Natural killer cell (primary cell): ENCODE measurements at regions not wholly inside any gene's neighbourhood (a gene's known extent, or its start where the extent isn't known, plus 50 kb on each side); places are given as distances from the start of the nearest gene placed in this dataset.

Experiments used
- ATAC-seq, 3 donors: fragments of 150-1000 bp in 2 of 3; fragments of 200-7000 bp in 1 of 3; cut with Tn5 transposase; 1 replicate in 1 of 3; 2 replicates in 2 of 3; pipeline ENCODE4 v1.10.0; 2021; ENCODE audit warnings: mild to moderate bottlenecking in 2 of 3, moderate library complexity in 2 of 3
- DNase-seq, 2 donors: peaks; one replicate each; pipeline versions ENCODE4 v3.0.0 to v3.0.0-alpha.2; 2013 to 2021; ENCODE audit warnings: mixed read lengths in 1 of 2
- H3K27ac ChIP-seq: one replicate; pipeline ENCODE4 v1.5.1; 2013; ENCODE audit warnings: mild to moderate bottlenecking, low read length
- H3K27me3 ChIP-seq: one replicate; pipeline ENCODE4 v1.6.1; 2013; ENCODE audit warnings: low read length; ENCODE audit not compliant: control insufficient read depth, insufficient read depth
- H3K36me3 ChIP-seq: one replicate; pipeline ENCODE4 v1.6.1; 2013; ENCODE audit warnings: low read length; ENCODE audit not compliant: control insufficient read depth, insufficient read depth
- H3K4me1 ChIP-seq: one replicate; pipeline ENCODE4 v1.6.1; 2013; ENCODE audit warnings: low read length; ENCODE audit not compliant: control insufficient read depth, insufficient read depth
- H3K4me3 ChIP-seq: one replicate; pipeline ENCODE4 v1.5.1; 2013; ENCODE audit warnings: low read length
- H3K9me3 ChIP-seq: one replicate; pipeline ENCODE4 v1.6.1; 2013; ENCODE audit warnings: low read length; ENCODE audit not compliant: control insufficient read depth, insufficient read depth
- H3K27ac Mint-ChIP-seq, 2 donors: one replicate each; pipeline ENCODE4 v1.8.0; 2022; ENCODE audit warnings: mild to moderate bottlenecking in 2 of 2, mixed read lengths in 2 of 2, moderate library complexity in 1 of 2
- H3K27me3 Mint-ChIP-seq, 2 donors: one replicate each; pipeline ENCODE4 v1.8.0; 2022; ENCODE audit warnings: low read depth in 2 of 2, mixed read lengths in 2 of 2
- H3K36me3 Mint-ChIP-seq: one replicate; pipeline ENCODE4 v1.8.0; 2022; ENCODE audit warnings: mixed read lengths
- H3K4me1 Mint-ChIP-seq, 2 donors: one replicate each; pipeline ENCODE4 v1.8.0; 2022; ENCODE audit warnings: mixed read lengths in 2 of 2
- H3K4me3 Mint-ChIP-seq: one replicate; pipeline ENCODE4 v1.8.0; 2022; ENCODE audit warnings: mild to moderate bottlenecking, moderate library complexity, mixed read lengths
- H3K9me3 Mint-ChIP-seq, 2 donors: one replicate each; pipeline ENCODE4 v1.8.0; 2022; ENCODE audit warnings: mixed read lengths in 2 of 2
- WGBS: methylation state at CpG from one replicate; pipeline ENCODE4 v1.1.7; 2013; ENCODE audit warnings: missing lambda C conversion rate; ENCODE audit not compliant: insufficient coverage; 5-methylcytosine and 5-hydroxymethylcytosine counted together
- intact Hi-C: fragments of 100-400 bp; cut with micrococcal nuclease; formaldehyde crosslinking; loops from one replicate; pipeline ENCODE4 v1.14.2; 2022
- TF ChIP-seq, protein P1 (sequence below): fragments of 200-600 bp; IDR thresholded peaks from one replicate; pipeline ENCODE4 v1.8.0; 2022; ENCODE audit warnings: antibody characterized with exemption

DNA sequence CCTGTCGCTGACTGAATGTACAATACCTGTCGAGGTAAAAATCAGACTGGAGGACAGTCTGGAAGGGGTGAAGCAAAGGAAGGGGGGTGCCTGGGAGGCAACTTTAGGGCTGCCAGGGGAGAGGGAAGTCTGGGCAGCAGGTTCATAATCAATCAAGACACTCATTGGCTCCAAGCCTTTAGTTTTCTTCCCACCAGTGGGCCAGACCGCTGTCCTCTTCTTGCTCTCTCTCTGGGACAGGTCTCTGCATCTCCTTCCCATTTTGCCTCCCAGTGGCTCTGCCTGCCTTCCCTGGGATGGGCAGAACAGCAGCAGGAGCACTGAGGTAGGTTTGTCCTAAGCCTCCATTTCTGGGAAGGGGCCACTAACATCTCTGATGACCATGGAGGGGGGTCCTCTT lies 206.5 kb downstream of the TTC8 start:
- no peak overlapping the region for H3K27ac Mint-ChIP-seq
- Histone ChIP-seq H3K27me3 (peaks cover 23% of the 10 kb centered on the region), H3K9me3 (no peaks in the 10 kb centered on the region), H3K4me3 (no peak overlapping the region), H3K4me1 (peaks cover 14% of the 10 kb centered on the region), H3K27ac (no peak overlapping the region), H3K36me3 (no peaks in the 10 kb centered on the region)
- no peak for ATAC-seq
- TF ChIP-seq, protein P1, sequence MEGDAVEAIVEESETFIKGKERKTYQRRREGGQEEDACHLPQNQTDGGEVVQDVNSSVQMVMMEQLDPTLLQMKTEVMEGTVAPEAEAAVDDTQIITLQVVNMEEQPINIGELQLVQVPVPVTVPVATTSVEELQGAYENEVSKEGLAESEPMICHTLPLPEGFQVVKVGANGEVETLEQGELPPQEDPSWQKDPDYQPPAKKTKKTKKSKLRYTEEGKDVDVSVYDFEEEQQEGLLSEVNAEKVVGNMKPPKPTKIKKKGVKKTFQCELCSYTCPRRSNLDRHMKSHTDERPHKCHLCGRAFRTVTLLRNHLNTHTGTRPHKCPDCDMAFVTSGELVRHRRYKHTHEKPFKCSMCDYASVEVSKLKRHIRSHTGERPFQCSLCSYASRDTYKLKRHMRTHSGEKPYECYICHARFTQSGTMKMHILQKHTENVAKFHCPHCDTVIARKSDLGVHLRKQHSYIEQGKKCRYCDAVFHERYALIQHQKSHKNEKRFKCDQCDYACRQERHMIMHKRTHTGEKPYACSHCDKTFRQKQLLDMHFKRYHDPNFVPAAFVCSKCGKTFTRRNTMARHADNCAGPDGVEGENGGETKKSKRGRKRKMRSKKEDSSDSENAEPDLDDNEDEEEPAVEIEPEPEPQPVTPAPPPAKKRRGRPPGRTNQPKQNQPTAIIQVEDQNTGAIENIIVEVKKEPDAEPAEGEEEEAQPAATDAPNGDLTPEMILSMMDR, result no peak
- H3K4me1 Mint-ChIP-seq, result no peaks in the 10 kb centered on the region
- DNase-seq, result no peak
- 90% methylated on average over 3 of the region's 3 CpGs for WGBS
- intact Hi-C loops, result no loop called here
- H3K4me3 Mint-ChIP-seq, result no peak overlapping the region
- no peaks in the 10 kb centered on the region for H3K9me3 Mint-ChIP-seq
- H3K27me3 Mint-ChIP-seq, result peaks cover 41 to 52% of the 10 kb centered on the region in 2 donors
- no peaks in the 10 kb centered on the region for H3K36me3 Mint-ChIP-seq

DNA sequence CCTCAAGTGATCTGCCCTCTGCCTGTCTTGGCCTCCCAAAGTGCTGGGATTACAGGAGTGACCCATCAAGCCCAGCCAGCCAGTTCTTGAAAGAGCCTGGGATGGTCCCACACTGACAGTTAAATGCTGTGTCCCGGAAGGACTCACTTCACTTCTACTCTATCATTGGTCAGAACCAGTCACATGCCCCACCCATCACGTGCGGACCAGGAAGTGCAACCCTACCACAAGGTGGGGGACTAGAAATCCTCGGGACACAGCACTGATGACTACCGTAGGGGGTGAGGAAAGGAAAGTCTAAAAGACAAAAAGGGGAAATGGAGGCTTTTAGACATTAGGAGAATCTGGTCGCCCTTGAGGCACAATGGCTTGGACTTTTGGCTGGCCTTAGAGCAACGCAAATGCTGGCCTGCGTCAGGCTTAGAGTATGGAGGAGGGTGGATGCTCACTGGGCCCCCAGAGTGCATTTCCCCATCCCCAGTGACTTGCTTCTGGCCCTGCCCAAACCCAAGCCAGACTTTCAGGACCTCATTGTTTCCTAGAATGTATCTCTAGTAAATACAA lies 207.7 kb downstream of the TTC8 start:
- no peaks in the 10 kb centered on the region for H3K36me3 ChIP-seq
- no peak overlapping the region for H3K27ac Mint-ChIP-seq
- intact Hi-C loops, result no loop called here
- H3K4me1 Mint-ChIP-seq, result no peaks in the 10 kb centered on the region
- H3K9me3 ChIP-seq, result no peaks in the 10 kb centered on the region
- no peaks in the 10 kb centered on the region for H3K9me3 Mint-ChIP-seq
- TF ChIP-seq, protein P1, result no peak
- no peaks in the 10 kb centered on the region for H3K36me3 Mint-ChIP-seq
- H3K4me1 ChIP-seq, result peaks cover 6% of the 10 kb centered on the region
- no peak overlapping the region for H3K4me3 ChIP-seq
- peaks cover 47 to 60% of the 10 kb centered on the region in 2 donors for H3K27me3 Mint-ChIP-seq
- no peak overlapping the region for H3K4me3 Mint-ChIP-seq
- no peak overlapping the region for H3K27ac ChIP-seq
- no peak for ATAC-seq
- WGBS, result 88% methylated on average over 8 of the region's 8 CpGs
- DNase-seq, result no peak
- H3K27me3 ChIP-seq, result peaks cover 15% of the 10 kb centered on the region

DNA sequence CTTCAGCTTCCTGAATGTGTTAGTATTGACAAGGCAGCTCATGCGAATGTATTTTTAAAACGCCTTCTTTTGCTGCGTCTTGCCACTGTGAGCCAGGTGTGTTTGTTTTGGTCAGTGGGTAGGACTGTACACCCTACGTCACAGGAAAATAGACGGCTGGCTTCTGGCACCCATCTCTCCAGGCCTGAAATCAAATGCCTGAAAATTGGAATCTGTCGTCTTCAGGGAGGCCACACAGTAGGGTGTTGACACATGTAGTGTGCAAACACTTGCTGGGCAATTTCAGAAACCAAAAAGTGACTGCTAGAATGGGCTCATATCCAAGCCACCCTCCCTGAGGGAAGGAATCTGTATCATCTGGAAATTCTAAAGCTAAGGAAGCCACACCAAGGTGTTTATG lies 209.3 kb downstream of the TTC8 start:
- H3K36me3 Mint-ChIP-seq, result no peaks in the 10 kb centered on the region
- H3K27ac ChIP-seq, result no peak overlapping the region
- DNase-seq (no peak), ATAC-seq (no peak)
- 91% methylated on average over 6 of the region's 6 CpGs for WGBS
- H3K4me1 ChIP-seq, result no peaks in the 10 kb centered on the region
- H3K36me3 ChIP-seq, result no peaks in the 10 kb centered on the region
- intact Hi-C loops, result no loop called here
- no peak overlapping the region for H3K4me3 ChIP-seq
- no peak overlapping the region for H3K27ac Mint-ChIP-seq
- TF ChIP-seq, protein P1, result no peak
- H3K4me3 Mint-ChIP-seq, result no peak overlapping the region
- H3K27me3 ChIP-seq, result peaks cover 4% of the 10 kb centered on the region
- H3K9me3 Mint-ChIP-seq, result no peaks in the 10 kb centered on the region
- no peaks in the 10 kb centered on the region for H3K9me3 ChIP-seq
- peaks cover 46 to 63% of the 10 kb centered on the region in 2 donors for H3K27me3 Mint-ChIP-seq
- no peaks in the 10 kb centered on the region for H3K4me1 Mint-ChIP-seq

DNA sequence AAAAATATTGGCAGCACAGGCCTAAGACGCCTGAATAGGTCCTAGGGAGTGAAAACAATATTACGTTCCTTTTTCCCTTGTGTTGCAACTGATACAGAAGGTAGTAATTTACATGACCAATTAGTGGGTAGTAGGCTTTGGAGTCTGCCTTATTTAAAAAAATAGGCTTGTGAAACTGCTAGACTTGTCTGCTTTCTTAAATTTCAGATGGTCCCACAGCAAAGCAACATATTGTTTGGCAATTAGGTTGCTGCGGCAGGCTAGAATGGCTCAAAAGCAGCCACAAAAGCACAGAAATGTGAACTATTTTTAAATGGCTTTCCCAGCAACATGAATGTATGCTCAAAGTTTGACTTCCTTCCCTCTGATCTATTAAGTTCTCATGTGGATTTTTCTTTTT lies 211.9 kb downstream of the TTC8 start:
- Histone ChIP-seq H3K4me1 (peaks cover 10% of the 10 kb centered on the region), H3K27me3 (peaks cover 7% of the 10 kb centered on the region), H3K9me3 (no peaks in the 10 kb centered on the region), H3K36me3 (no peaks in the 10 kb centered on the region), H3K4me3 (no peak overlapping the region), H3K27ac (no peak overlapping the region)
- intact Hi-C loops, result no loop called here
- H3K4me1 Mint-ChIP-seq, result peaks cover 7 to 11% of the 10 kb centered on the region in 2 donors
- no peak overlapping the region for H3K4me3 Mint-ChIP-seq
- no peak overlapping the region for H3K27ac Mint-ChIP-seq
- ATAC-seq, result no peak
- 95% methylated on average over 3 of the region's 3 CpGs for whole genome bisulfite sequencing
- H3K9me3 Mint-ChIP-seq, result no peaks in the 10 kb centered on the region
- H3K27me3 Mint-ChIP-seq, result peaks cover 38 to 63% of the 10 kb centered on the region in 2 donors
- TF ChIP-seq, protein P1, result no peak
- DNase-seq, result no peak
- H3K36me3 Mint-ChIP-seq, result no peaks in the 10 kb centered on the region
